ENCODE measurements at regions not wholly inside any gene's neighbourhood (a gene's known extent, or its start where the extent isn't known, plus 50 kb on each side); places are given as distances from the start of the nearest gene placed in this dataset.

DNA sequence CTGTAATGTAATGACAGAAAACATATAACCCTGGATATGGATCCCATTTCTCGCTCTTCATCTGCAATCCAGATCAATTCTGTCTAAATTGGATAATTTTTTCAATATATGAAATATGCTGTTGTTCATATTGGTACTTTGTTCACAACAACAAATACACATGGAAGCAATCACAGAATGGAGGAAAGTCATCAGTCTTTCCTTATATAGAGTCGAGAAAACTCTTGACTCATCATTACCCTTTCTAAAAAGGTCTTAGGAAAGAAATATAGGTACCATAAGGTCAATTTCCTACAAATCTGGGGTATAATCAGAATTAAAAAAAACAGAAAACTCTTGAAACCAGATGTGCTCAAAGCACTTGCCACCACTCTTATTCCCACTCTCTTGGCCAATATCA lies 677.6 kb upstream of the ID4 start (continued):
- TF ChIP-seq, protein P1, sequence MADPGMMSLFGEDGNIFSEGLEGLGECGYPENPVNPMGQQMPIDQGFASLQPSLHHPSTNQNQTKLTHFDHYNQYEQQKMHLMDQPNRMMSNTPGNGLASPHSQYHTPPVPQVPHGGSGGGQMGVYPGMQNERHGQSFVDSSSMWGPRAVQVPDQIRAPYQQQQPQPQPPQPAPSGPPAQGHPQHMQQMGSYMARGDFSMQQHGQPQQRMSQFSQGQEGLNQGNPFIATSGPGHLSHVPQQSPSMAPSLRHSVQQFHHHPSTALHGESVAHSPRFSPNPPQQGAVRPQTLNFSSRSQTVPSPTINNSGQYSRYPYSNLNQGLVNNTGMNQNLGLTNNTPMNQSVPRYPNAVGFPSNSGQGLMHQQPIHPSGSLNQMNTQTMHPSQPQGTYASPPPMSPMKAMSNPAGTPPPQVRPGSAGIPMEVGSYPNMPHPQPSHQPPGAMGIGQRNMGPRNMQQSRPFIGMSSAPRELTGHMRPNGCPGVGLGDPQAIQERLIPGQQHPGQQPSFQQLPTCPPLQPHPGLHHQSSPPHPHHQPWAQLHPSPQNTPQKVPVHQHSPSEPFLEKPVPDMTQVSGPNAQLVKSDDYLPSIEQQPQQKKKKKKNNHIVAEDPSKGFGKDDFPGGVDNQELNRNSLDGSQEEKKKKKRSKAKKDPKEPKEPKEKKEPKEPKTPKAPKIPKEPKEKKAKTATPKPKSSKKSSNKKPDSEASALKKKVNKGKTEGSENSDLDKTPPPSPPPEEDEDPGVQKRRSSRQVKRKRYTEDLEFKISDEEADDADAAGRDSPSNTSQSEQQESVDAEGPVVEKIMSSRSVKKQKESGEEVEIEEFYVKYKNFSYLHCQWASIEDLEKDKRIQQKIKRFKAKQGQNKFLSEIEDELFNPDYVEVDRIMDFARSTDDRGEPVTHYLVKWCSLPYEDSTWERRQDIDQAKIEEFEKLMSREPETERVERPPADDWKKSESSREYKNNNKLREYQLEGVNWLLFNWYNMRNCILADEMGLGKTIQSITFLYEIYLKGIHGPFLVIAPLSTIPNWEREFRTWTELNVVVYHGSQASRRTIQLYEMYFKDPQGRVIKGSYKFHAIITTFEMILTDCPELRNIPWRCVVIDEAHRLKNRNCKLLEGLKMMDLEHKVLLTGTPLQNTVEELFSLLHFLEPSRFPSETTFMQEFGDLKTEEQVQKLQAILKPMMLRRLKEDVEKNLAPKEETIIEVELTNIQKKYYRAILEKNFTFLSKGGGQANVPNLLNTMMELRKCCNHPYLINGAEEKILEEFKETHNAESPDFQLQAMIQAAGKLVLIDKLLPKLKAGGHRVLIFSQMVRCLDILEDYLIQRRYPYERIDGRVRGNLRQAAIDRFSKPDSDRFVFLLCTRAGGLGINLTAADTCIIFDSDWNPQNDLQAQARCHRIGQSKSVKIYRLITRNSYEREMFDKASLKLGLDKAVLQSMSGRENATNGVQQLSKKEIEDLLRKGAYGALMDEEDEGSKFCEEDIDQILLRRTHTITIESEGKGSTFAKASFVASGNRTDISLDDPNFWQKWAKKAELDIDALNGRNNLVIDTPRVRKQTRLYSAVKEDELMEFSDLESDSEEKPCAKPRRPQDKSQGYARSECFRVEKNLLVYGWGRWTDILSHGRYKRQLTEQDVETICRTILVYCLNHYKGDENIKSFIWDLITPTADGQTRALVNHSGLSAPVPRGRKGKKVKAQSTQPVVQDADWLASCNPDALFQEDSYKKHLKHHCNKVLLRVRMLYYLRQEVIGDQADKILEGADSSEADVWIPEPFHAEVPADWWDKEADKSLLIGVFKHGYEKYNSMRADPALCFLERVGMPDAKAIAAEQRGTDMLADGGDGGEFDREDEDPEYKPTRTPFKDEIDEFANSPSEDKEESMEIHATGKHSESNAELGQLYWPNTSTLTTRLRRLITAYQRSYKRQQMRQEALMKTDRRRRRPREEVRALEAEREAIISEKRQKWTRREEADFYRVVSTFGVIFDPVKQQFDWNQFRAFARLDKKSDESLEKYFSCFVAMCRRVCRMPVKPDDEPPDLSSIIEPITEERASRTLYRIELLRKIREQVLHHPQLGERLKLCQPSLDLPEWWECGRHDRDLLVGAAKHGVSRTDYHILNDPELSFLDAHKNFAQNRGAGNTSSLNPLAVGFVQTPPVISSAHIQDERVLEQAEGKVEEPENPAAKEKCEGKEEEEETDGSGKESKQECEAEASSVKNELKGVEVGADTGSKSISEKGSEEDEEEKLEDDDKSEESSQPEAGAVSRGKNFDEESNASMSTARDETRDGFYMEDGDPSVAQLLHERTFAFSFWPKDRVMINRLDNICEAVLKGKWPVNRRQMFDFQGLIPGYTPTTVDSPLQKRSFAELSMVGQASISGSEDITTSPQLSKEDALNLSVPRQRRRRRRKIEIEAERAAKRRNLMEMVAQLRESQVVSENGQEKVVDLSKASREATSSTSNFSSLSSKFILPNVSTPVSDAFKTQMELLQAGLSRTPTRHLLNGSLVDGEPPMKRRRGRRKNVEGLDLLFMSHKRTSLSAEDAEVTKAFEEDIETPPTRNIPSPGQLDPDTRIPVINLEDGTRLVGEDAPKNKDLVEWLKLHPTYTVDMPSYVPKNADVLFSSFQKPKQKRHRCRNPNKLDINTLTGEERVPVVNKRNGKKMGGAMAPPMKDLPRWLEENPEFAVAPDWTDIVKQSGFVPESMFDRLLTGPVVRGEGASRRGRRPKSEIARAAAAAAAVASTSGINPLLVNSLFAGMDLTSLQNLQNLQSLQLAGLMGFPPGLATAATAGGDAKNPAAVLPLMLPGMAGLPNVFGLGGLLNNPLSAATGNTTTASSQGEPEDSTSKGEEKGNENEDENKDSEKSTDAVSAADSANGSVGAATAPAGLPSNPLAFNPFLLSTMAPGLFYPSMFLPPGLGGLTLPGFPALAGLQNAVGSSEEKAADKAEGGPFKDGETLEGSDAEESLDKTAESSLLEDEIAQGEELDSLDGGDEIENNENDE (IDR thresholded peaks at IDR 0.05; ENCODE audit: insufficient replicate concordance, low read length) = no peak
- TF ChIP-seq CREB1 (IDR thresholded peaks at IDR 0.05) (no peak), PHF8 (conservative IDR thresholded peaks at IDR 0.05; ENCODE audit: low read depth, low read length) (no peak), SP2 (IDR thresholded peaks at IDR 0.05; ENCODE audit: low read length) (no peak), CEBPB (IDR thresholded peaks at IDR 0.05; ENCODE audit: low read depth, low read length) (no peak), POLR2AphosphoS5 (IDR thresholded peaks at IDR 0.05; ENCODE audit: low read depth, low read length) (no peak), FOSL1 (IDR thresholded peaks at IDR 0.05; ENCODE audit: insufficient read depth, low read depth, low read length) (no peak), USF2 (IDR thresholded peaks at IDR 0.05; ENCODE audit: low read length) (no peak), RAD21 (IDR thresholded peaks at IDR 0.05 in 1 of 2, conservative IDR thresholded peaks at IDR 0.05 in 1 of 2; ENCODE audit: low read depth in 2 of 2, low read length in 2 of 2) (no peak), POLR2A (IDR thresholded peaks at IDR 0.05; ENCODE audit: control extremely low read depth in 1 of 2, low read depth in 2 of 2, low read length in 2 of 2) (no peak), TAF7 (optimal IDR thresholded peaks at IDR 0.05; ENCODE audit: borderline replicate concordance, low read depth, low read length) (no peak), BACH1 (IDR thresholded peaks at IDR 0.05; ENCODE audit: low read length) (no peak)

Measured in H1 (cell line).